ENCODE measurements at regions not wholly inside any gene's neighbourhood (a gene's known extent, or its start where the extent isn't known, plus 50 kb on each side); places are given as distances from the start of the nearest gene placed in this dataset.

GRCh38 chr15:35320158-35320780 lies 225.7 kb downstream of the DPH6 start:
- DNase-seq, result no peak

GRCh38 chr15:35319354-35319753 lies 226.6 kb downstream of the DPH6 start:
- no peak for DNase-seq

GRCh38 chr15:35317217-35317616 lies 228.7 kb downstream of the DPH6 start:
- no peak for DNase-seq

DNA sequence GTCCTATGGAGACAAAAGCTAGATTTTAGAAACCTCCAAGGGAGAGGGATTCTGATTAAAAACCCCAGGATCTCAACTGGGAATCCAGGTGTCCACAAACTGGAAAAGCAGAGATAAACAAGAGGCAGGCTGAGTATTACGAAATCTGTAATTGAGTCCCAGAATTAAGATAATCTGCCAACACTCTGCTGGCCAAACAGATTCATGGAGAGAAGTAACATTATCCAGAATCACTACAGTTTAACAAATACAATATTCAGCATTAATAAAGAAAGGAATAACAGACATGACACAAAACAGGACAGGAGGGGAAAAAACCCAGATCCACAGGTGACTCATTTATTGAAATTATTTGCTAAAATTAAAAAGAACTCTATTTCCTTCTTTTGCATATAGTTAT lies 227.2 kb upstream of the NANOGP8 start:
- DNase-seq, result no peak

GRCh38 chr15:35311615-35312014 lies 226.5 kb upstream of the NANOGP8 start:
- no peak for DNase-seq

GRCh38 chr15:35309886-35310285 lies 224.8 kb upstream of the NANOGP8 start:
- DNase-seq, result no peak

DNA sequence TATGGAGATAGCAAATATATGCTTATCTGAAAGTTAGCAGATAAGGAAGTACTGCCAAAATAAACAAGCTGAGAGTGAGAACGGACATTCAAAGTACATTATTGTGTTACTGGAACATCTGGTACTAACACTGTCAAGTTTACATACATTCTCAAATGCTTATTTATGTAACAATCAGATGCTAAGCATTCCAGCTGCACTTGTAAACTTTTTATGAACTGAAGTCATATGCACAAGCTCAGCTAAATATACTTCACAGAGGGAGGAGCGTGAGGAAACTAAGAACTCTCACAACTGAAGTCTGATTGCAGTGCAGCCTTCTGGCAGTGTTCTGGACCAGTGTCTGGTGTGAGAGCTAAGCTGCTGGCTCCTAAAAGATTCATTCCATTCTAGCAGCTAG lies 223.7 kb upstream of the NANOGP8 start:
- DNase-seq, result no peak

DNA sequence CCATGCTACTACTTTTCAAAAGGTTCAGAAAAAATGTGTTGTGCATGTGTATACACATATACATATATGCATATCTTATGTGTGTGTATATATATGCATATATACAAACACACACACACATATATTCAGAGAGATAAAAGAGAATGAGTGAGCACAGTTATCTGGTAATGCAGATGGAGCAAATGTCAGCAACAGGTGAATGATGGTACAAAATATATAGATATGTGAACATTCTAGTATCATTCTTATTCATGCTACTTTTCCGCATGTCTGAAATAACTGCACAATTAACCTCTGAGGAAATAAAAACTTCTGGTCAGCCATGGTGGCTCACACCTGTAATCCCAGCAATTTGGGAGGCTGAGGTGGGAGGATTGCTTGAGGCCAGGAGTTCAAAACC lies 222.6 kb upstream of the NANOGP8 start:
- no peak for DNase-seq

- DNase-seq, result no peak
Observed at GRCh38 chr15:35307026-35307425, 221.9 kb upstream of the NANOGP8 start.

DNA sequence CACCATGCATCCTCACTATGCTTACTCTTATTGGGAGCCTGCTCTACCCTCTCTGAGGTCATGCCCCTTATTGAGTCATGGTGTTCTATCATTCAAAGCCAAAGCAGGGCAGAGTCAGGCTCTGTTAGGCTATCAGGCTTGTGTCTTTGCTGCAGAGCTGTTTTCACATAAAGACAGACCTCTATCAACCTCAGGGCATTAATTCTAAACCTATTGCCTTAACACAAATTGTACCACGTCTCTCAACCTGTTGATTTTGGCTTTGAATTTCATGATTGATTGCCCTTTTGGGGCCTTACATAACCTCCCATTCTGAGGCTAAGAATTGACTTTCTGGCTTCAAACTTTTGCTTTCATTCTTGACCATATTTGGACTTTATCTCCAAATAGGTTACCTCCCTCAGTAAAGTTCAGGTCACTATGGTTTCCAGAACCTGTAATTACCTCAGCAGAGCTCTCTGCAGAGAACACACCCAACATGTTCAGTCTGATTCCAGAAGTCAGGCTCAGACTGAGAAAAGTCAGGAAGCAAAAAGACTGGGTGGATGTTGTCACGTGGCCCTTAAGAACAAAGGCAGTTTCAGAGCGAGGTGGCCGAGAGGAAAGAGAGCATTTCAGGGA lies 221.4 kb upstream of the NANOGP8 start:
- no peak for DNase-seq

- DNase-seq, result no peak
Observed at GRCh38 chr15:35305946-35306345, 220.9 kb upstream of the NANOGP8 start.

DNA sequence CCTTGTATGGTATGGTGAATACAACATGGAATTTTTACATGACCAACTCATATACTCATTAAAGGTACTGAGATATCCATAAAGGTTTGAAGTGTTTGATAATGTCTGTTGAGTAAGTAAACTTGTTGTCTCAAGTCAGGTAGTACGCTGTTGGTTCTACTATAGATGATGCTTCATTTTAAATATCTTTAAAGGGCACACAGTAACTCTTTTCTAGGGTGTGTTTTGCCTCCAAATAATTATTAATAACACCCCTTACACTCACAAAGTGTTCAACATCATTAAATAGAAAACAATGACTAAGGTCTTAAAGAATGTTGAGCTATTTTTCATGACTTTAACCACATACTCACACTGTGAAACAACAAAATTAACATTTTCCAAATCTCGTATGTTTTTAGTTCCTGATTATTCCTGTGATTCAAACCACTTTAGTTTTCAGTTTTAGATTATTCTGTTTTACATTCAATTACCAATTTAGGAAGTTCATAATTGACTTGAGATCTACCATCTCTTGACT lies 220.0 kb upstream of the NANOGP8 start:
- DNase-seq, result no peak

DNA sequence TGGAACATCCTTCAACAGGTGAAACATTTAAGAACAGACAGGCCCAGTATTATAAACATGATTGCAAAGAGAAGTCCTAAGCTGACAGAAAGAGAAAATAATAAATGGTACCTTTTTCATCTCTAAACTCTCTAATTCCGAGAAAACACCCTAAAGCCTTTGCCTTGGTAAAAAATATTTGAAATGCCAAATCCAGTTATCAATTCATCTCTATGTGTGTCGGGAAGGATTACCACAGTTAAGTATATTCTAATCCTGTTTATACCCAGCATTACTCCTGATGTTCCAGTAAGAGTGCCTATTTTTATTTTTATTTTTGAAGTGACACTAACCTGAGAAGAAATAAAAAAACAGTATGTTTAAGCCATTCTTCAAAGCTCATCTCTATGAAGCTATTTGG lies 219.3 kb upstream of the NANOGP8 start:
- no peak for DNase-seq

DNA sequence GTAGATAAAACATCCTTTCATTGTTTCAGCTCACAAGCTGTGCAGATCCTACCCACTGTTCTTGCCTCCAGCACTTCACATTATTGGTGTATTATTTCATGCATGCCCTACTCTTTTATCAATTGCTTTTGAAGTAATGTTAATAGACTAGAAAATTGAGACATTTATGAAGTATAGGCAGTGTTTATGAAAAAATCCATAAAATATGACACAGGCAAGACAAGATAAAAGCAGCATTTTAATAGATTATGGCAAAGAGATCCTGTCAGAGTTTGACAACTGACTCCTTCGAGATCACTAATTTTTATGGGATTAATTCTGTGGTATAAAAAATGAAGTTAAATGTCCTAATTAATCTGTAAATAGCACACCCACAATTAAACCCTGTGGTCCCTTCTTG lies 217.2 kb upstream of the NANOGP8 start:
- no peak for DNase-seq

- DNase-seq, result no peak
Observed at GRCh38 chr15:35301088-35301487, 216.0 kb upstream of the NANOGP8 start.

DNA sequence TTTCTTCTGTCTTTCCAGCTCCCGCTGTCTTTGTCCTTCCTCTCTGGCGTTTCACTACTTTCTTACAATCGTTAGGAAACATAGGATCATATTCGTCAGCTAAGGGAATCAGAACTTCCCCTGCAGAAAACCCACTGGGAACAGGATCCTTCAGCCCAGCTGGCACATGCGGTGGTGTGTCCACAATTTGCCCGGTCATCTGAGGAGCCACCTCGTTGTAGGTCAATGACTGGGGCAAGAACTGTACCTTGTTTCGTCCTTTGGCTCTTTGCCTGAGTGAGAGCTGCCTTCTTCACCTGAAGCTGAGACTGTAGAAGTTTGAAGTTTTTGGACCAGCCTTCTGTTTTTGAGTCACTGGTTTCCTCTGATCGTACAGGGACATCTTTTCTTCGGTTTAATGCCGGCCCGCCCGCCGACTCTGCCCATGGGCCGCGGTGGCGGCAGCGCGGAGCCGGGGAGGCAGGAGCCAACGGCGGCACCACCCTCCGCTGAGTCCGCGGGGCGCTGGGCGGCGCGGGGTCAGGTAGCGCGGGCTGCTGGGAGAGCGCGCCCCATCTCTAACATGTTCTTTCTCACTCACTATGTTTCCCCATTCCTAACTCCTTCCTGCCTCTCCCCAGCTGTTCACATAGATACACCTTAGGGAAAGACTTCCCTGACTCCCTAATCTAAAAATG lies 214.1 kb upstream of the NANOGP8 start:
- DNase-seq, result no peak

DNA sequence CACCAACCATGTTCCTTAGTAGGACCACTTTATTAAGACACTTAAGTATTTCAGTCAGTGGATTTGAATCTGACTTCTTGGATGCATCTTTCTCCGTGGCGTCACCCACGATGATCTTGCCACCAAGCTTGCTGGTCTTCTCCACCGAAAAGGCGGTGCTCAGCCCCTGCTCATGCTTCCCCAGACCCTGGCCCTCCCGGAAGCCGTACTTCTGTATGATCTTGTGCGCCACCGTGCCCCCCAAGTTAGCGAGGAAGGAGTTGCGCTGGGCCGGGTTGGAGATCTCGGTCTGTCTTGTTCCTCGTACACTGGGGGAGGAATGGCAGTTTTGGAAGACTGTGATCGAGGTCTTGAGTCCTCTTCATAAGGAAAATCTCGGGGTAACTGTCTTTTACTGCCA lies 213.4 kb upstream of the NANOGP8 start:
- DNase-seq, result no peak

DNA sequence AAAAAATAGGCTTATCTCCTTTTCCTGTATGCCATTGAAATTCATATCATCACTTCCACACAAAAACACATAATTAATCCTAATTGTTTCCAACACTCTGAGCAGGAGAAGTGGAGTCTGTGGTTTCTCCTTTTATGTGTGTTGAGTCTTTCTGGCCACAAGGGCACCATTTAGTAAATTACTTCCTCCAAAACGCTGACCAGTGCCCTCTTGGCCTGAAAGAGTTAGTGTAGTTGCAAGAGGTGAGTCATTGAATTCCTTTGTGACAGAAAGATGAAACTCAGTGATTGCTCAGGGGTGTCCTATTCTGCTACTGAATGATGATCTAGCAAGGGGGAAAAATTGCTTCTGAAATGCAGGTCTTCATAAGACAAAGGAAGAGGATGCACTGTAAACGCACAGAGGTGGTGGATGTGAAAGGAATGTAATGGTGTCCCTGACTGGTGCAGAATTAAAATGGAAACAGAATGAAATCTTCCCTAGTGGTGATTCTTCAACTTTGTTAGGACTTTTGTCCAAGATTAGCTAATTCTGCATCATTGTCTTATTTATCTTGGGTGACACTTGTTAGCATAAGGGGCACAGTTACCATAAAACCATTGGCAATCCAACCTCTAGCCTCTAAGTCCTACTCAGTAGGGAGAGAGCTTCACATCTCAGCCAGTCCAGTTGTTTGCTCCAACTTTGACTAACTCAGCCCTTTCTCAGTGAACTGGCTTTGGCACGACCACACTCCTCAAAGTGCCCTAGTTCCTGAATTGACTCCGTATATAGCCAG lies 208.4 kb upstream of the NANOGP8 start:
- no peak for DNase-seq

DNA sequence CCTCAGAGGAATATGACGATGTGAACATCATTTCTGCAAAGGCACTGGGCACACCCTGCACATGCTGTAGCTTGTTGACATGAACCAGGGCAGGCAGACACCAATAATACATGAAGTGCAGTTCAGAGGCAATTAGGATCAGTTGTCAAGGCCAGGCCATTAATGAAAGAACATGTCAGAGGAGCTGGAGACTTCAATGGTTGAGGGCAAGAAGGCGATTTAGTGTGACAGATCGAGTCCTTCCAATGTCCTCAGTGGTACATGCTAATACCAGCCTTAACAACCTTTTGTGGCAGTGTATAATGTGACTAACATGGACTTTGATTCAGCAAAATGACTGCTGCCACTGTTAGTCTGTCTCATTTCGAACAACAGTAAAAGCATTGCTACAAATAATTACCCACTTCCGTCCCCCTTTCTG lies 205.2 kb upstream of the NANOGP8 start:
- no peak for DNase-seq

GRCh38 chr15:35289024-35289617 lies 204.0 kb upstream of the NANOGP8 start:
- peak; percentile 41 for DNase-seq

- DNase-seq, result no peak
Observed at GRCh38 chr15:35288580-35288979, 203.5 kb upstream of the NANOGP8 start.

- no peak for DNase-seq
Observed at GRCh38 chr15:35286721-35287120, 201.6 kb upstream of the NANOGP8 start.

- no peak for DNase-seq
Observed at GRCh38 chr15:35282965-35283496, 197.9 kb upstream of the NANOGP8 start.
